Peyer's patch (tissue), 4 donors: ENCODE measurements at regions not wholly inside any gene's neighbourhood (a gene's known extent, or its start where the extent isn't known, plus 50 kb on each side); places are given as distances from the start of the nearest gene placed in this dataset.

Experiments
- CTCF ChIP-seq, 6 experiments: fragments of 450-650 bp in 4 of 6; fragments of 200-600 bp in 2 of 6; sonication (generic) in 1 of 6; IDR thresholded peaks; one replicate each; pipeline ENCODE4 v1.5.1; 2017 to 2019; ENCODE audit warnings: antibody characterized with exemption in 6 of 6, mild to moderate bottlenecking in 3 of 6, moderate library complexity in 1 of 6
- POLR2A ChIP-seq, 2 donors: fragments of 450-650 bp; IDR thresholded peaks; one replicate each; pipeline ENCODE4 v1.5.1; 2017; ENCODE audit warnings: antibody characterized with exemption in 2 of 2, mild to moderate bottlenecking in 2 of 2, moderate library complexity in 2 of 2

- TF ChIP-seq CTCF (IDR thresholded peaks at IDR 0.05): no peak
- no peak for TF ChIP-seq POLR2A (IDR thresholded peaks at IDR 0.05)
These were observed 144.3 kb downstream of the CHIC2 start for GRCh38 chr4:53920116-53920515.
